ENCODE measurements at regions not wholly inside any gene's neighbourhood (a gene's known extent, or its start where the extent isn't known, plus 50 kb on each side); places are given as distances from the start of the nearest gene placed in this dataset.

DNA sequence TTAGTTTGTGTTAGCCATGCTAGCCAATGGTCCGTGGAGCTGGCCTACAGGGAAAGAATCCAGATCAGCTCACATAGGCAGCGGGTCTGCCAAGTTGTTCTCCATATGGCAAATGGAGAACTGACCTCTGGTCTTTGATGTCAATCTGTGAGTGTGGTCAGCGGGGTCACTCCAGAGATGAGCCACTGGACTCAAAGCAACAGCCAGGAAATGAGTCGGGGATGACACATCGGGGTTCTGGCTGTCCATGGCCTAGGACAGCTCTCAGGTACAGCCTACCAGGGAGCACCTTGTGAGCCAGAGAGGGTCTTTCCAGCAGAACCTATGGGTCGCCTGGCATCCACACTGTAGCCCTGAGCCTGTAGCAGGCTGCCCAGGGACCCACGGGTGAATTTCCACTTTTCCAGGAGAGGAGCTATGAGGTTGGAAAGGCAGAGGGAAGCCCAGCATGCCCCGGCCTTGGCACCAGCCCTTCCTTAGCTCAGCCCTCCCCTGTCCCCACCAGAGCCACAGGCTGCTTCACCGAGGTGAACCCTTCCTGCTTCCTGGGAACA is 203.0 kb upstream of the TNRC6C start:
- TF ChIP-seq, protein P1, sequence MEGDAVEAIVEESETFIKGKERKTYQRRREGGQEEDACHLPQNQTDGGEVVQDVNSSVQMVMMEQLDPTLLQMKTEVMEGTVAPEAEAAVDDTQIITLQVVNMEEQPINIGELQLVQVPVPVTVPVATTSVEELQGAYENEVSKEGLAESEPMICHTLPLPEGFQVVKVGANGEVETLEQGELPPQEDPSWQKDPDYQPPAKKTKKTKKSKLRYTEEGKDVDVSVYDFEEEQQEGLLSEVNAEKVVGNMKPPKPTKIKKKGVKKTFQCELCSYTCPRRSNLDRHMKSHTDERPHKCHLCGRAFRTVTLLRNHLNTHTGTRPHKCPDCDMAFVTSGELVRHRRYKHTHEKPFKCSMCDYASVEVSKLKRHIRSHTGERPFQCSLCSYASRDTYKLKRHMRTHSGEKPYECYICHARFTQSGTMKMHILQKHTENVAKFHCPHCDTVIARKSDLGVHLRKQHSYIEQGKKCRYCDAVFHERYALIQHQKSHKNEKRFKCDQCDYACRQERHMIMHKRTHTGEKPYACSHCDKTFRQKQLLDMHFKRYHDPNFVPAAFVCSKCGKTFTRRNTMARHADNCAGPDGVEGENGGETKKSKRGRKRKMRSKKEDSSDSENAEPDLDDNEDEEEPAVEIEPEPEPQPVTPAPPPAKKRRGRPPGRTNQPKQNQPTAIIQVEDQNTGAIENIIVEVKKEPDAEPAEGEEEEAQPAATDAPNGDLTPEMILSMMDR (IDR thresholded peaks at IDR 0.05; ENCODE audit: insufficient read depth, low read length, poor library complexity, severe bottlenecking) = no peak
- no peak for TF ChIP-seq EZH2phosphoT487 (conservative IDR thresholded peaks at IDR 0.05; ENCODE audit: low read length)
